Hepatocyte (in vitro differentiated cells): ENCODE measurements at regions not wholly inside any gene's neighbourhood (a gene's known extent, or its start where the extent isn't known, plus 50 kb on each side); places are given as distances from the start of the nearest gene placed in this dataset.

Source experiments
- DNase-seq: peaks from one replicate; pipeline ENCODE4 v3.0.0-alpha.2; 2016; ENCODE audit warnings: low spot score
- H2AFZ ChIP-seq: fragments of 200-600 bp; sonication (generic); 2 replicates; pipeline ENCODE4 v1.6.0; 2016; ENCODE audit warnings: antibody characterized with exemption, mild to moderate bottlenecking
- H3K27ac ChIP-seq: fragments of 200-600 bp; sonication (generic); 2 replicates; pipeline ENCODE4 v1.5.1; 2016; ENCODE audit warnings: mild to moderate bottlenecking
- H3K27me3 ChIP-seq: fragments of 200-600 bp; sonication (generic); 2 replicates; pipeline ENCODE4 v1.6.1; 2016
- H3K36me3 ChIP-seq: fragments of 200-600 bp; sonication (generic); replicated peaks from 2 replicates; pipeline ENCODE4 v1.5.1; 2016; ENCODE audit warnings: low read depth; ENCODE audit not compliant: insufficient read depth
- H3K4me1 ChIP-seq: fragments of 200-600 bp; sonication (generic); 2 replicates; pipeline ENCODE4 v1.5.1; 2016; ENCODE audit warnings: mild to moderate bottlenecking, moderate library complexity; ENCODE audit not compliant: insufficient read depth
- H3K4me2 ChIP-seq: fragments of 200-600 bp; sonication (generic); 2 replicates; pipeline ENCODE4 v1.6.0; 2016
- H3K4me3 ChIP-seq: fragments of 200-600 bp; sonication (generic); 2 replicates; pipeline ENCODE4 v1.5.1; 2016; ENCODE audit warnings: mild to moderate bottlenecking
- H3K79me2 ChIP-seq: fragments of 200-600 bp; sonication (generic); 2 replicates; pipeline ENCODE4 v1.6.0; 2017; ENCODE audit warnings: mild to moderate bottlenecking
- H3K9me2 ChIP-seq: fragments of 200-600 bp; sonication (generic); replicated peaks from 2 replicates; pipeline ENCODE4 v1.6.0; 2017; ENCODE audit warnings: mild to moderate bottlenecking; ENCODE audit not compliant: insufficient read depth
- H3K9me3 ChIP-seq: fragments of 200-600 bp; sonication (generic); 2 replicates; pipeline ENCODE4 v1.5.1; 2016; ENCODE audit warnings: low read depth, mild to moderate bottlenecking
- H4K20me1 ChIP-seq: fragments of 200-600 bp; sonication (generic); 2 replicates; pipeline ENCODE4 v1.6.0; 2016; ENCODE audit warnings: mild to moderate bottlenecking; ENCODE audit not compliant: insufficient read depth, poor library complexity, severe bottlenecking
- CTCF ChIP-seq: fragments of 200-600 bp; sonication (generic); IDR thresholded peaks from 2 replicates; pipeline ENCODE4 v1.5.1; 2016; ENCODE audit warnings: antibody characterized with exemption, mild to moderate bottlenecking; ENCODE audit not compliant: poor library complexity
- EZH2 ChIP-seq: fragments of 200-600 bp; sonication (generic); IDR thresholded peaks from 2 replicates; pipeline ENCODE4 v1.6.1; 2016; ENCODE audit warnings: antibody characterized with exemption, mild to moderate bottlenecking, borderline replicate concordance
- EZH2phosphoT487 ChIP-seq: fragments of 200-600 bp; sonication (generic); IDR thresholded peaks from one replicate; pipeline ENCODE4 v1.6.1; 2018; ENCODE audit warnings: antibody characterized with exemption, mild to moderate bottlenecking, low read depth, moderate library complexity; ENCODE audit not compliant: unreplicated experiment, severe bottlenecking
- WGBS: methylation state at CpG from one replicate; pipeline ENCODE4 v1.1.6; 2016; ENCODE audit warnings: low lambda C conversion rate; ENCODE audit errors: missing lambda C conversion rate; 5-methylcytosine and 5-hydroxymethylcytosine counted together

GRCh38 chr5:148938522-148938882 lies 112.1 kb downstream of the ADRB2 start:
- Histone ChIP-seq H3K4me3 (no peak overlapping the region), H4K20me1 (no peaks in the 10 kb centered on the region), H3K27me3 (no peaks in the 10 kb centered on the region), H2AFZ (no peak overlapping the region), H3K36me3 (no peaks in the 10 kb centered on the region), H3K27ac (no peak overlapping the region), H3K4me1 (no peaks in the 10 kb centered on the region), H3K9me3 (no peaks in the 10 kb centered on the region), H3K9me2 (no peaks in the 10 kb centered on the region), H3K4me2 (no peak overlapping the region), H3K79me2 (no peaks in the 10 kb centered on the region)
- DNase-seq, result no peak
- TF ChIP-seq EZH2phosphoT487 (no peak), CTCF (no peak), EZH2 (no peak)
- 88% methylated on average over 3 of the region's 3 CpGs for WGBS

- no peaks in the 10 kb centered on the region for H3K36me3 ChIP-seq
- H3K9me3 ChIP-seq, result no peaks in the 10 kb centered on the region
- peak; percentile 28 for DNase-seq
- no peak overlapping the region for H2AFZ ChIP-seq
- H3K4me1 ChIP-seq, result no peaks in the 10 kb centered on the region
- H3K27me3 ChIP-seq, result no peaks in the 10 kb centered on the region
- no peaks in the 10 kb centered on the region for H3K79me2 ChIP-seq
- 73% methylated on average over 1 of the region's 1 CpG for WGBS
- TF ChIP-seq CTCF (no peak), EZH2phosphoT487 (no peak), EZH2 (no peak)
- no peak overlapping the region for H3K4me2 ChIP-seq
- no peaks in the 10 kb centered on the region for H4K20me1 ChIP-seq
- H3K9me2 ChIP-seq, result no peaks in the 10 kb centered on the region
- H3K4me3 ChIP-seq, result no peak overlapping the region
- H3K27ac ChIP-seq, result peak overlapping the region; percentile 39
Observed at GRCh38 chr5:148939676-148940075, 113.3 kb downstream of the ADRB2 start.

- no peaks in the 10 kb centered on the region for H4K20me1 ChIP-seq
- no peak for TF ChIP-seq EZH2phosphoT487
- TF ChIP-seq CTCF, result no peak
- TF ChIP-seq EZH2, result no peak
- DNase-seq, result no peak
- H3K4me2 ChIP-seq, result no peak overlapping the region
- WGBS, result 65% methylated on average over 1 of the region's 1 CpG
- no peak overlapping the region for H2AFZ ChIP-seq
- no peaks in the 10 kb centered on the region for H3K9me3 ChIP-seq
- H3K4me3 ChIP-seq, result no peak overlapping the region
- H3K79me2 ChIP-seq, result no peaks in the 10 kb centered on the region
- no peak overlapping the region for H3K27ac ChIP-seq
- no peaks in the 10 kb centered on the region for H3K36me3 ChIP-seq
- H3K4me1 ChIP-seq, result no peaks in the 10 kb centered on the region
- H3K9me2 ChIP-seq, result no peaks in the 10 kb centered on the region
- no peaks in the 10 kb centered on the region for H3K27me3 ChIP-seq
Observed at GRCh38 chr5:148941810-148942209, 115.4 kb downstream of the ADRB2 start.
